ENCODE measurements at regions not wholly inside any gene's neighbourhood (a gene's known extent, or its start where the extent isn't known, plus 50 kb on each side); places are given as distances from the start of the nearest gene placed in this dataset.
"Not testable (repeated sequence)": the region's sequence is repeated elsewhere in the genome, so short reads cannot be mapped to it uniquely, and the experiment has no call there.

DNA sequence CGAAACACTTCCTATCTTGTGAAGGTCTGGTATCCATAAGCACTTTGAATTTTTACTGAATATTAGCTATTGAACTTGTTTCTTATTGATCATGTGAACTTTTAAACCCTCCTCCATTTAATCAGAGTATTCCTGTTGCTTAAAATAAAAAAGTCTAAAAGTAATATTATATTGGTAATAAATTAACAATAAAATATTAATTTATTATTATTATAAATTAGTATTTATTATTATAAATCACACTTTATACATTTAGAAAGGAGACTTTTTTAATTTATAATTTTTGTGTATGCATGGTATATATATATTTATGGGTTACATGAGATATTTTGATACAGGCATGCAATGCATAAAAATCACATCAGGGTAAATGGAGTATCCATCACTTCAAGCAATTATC is 295.4 kb upstream of the NETO1 start:
- no peak for DNase-seq

DNA sequence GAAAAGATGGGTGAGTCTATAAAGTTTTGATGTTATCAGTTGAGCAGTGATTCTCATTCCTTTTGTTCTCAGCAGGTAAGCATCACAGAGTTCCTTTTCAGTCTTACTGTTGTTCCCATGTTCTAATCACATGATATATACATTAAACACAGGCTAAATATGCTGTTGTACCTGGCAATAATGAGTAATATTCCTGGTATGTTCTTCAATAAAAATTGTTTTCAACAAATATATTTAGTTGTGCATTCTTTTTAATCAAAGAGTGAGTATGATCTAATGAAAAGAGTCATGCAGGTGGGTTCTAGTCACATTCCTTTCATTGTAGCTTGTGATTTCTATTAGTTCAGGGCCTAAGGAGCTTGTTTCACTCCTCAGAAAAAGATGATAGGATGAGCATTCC is 288.3 kb upstream of the NETO1 start:
- no peak for DNase-seq

DNA sequence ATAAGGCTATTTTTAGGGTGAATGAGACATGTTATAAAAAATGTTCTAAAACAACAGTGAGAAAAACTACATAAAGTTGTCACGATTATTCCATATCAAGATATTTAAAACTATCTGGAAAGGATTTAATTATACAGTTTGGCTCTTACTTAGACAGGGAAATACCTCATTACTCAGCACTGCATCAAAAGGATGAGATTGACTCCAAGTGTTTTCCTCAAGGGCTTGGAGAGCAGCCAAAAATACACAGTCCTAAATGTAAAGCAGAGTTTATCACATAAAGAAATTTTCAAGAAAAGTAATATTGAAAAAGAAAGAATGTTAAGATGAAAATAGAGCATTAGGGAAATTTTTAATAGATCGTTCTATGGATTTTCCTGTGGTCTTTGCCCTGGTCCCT is 285.5 kb upstream of the NETO1 start:
- DNase-seq = no peak

DNA sequence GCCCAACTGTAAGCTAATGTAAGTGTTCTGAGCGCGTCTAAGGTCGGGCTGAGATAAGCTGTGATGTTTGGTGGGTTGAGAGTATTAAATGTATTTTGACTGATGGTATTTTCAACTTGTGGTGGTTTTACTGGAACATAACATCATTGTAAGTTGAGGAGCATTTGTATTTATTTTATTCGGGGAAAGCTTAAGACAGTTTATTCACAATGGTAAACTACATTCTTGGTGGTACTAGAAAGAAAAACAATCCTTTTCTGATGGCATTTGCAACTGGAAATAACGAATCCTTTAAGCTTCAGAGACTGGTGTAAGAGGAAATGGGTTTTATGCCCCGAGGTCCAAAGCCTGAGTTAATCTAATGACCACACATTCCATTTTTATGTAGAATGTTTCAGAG is 283.3 kb upstream of the NETO1 start:
- DNase-seq = no peak

DNA sequence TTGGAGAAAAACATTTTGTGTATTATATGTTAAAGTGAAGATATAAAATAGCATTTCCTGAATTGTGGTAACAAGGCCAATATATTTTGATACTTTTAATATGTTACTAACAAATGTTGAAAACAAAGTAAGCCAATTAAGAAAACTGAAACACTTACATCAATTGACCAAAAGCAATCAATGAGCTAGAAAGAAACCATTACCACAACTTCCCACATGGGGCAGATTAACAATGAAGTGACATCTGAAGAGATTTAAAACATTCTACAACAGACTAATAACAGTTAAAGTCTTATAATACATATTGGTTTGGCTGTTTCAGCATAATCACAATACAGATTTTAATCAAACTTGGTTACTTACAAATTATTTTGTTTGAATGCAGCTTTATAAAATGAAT is 282.4 kb upstream of the NETO1 start:
- no peak for DNase-seq

DNA sequence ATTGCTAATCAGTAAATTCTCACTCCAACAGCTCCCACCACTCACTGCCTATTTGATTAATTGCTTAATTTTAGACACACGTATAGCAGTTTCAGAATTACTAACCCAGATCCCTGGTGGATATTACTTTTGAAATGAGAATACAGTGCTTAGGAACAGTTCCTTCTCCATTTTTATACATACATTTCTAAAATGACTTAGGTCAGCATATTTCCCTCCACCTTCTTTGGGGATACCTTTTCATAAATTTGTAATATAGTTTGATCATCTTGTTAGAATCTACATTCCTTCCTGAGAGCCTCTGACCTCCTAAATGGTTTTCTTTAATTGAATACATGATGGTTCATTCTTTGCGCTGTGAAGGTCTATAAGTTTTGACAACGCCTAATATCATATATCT is 279.8 kb upstream of the NETO1 start:
- no peak for DNase-seq

DNA sequence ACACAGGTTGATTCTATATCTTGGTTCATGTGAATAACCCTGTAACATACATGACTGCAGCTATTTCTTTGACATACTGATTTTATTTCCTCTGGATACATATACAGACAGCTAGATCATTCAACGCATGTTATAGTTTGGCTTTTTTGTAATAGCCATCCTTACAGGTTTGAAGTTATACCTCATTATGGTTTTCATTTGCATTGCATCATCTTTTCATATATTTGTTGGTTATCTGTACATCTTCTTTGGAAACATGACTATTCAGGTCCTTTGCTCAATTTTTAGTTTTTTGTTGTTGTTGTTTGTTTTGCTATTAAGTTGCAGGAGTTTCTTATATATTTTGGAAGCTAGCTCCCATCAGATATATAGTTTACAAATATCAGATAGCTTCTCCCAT is 276.2 kb upstream of the NETO1 start:
- no peak for DNase-seq

DNA sequence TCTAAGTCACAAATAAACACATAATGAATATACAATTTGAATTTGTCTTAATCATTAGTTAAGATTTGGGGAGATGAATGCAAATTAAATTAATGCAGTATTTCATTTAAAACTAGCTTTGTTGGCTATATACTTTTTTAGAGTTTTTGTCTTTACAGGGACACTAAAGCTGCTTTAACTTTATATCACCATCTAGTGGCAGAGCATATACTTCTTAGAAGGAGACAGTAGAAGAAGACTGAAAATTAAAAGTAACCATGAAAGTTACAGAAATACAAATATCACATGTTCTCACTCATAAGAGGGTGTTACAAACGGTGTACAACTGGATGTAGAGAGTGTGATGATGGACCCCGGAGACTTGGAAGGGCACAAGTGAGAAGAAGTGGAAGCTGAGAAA is 268.3 kb upstream of the NETO1 start:
- DNase-seq = no peak

DNA sequence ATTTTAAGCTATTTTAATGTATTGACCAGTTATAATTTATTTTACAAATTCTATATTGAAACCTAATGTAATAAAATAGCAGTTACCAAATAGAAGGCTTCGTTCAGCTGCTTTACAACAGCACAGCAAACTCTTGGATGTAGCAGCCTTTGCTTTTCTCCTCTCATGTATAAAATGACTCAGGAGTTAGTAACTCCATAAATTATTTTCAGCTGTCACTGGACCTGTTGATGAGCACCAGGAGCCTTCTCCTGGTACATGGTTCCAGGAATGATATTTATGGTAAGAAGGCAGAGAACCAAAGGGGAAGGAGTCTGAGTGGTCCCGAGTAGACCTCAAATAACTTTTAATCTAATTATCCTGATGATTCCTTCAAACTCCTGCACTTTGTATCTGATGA is 256.4 kb upstream of the NETO1 start:
- DNase-seq = no peak

DNA sequence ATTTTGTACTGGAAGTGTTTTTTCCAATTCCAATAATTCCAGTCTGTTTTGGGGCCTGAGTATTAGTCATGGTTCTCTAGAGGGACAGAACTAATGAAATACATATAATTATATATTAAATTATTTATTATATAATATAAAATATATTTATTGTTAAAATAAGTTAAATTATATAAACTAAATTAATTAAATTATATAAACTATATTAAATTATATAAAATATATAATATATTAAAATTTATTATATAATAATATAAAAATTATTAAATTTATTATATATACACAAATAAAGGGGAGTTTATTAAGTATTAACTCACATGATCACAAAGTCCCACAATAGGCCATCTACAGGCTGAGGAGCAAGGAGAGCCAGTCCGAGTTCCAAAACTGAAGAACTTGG is 253.4 kb upstream of the NETO1 start:
- DNase-seq = no peak

DNA sequence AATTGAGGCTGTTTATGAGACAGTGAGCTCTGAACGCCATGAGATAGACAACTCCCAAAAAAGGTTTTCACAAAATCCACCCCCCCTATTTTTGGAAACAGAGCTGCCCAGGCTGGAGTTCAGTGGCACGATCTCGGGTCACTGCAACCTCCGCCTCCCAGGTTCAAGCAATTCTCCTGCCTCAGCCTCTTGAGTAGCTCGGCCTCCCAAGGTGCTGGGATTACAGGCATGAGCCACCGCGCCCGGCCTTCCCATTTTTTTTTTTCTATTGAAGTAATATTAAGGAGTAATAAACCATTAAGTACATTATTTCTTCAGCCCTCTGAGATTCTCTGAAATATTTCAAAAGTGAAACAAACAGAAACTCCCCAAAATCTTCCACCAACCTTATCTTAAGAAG is 252.8 kb upstream of the NETO1 start:
- no peak for DNase-seq

DNA sequence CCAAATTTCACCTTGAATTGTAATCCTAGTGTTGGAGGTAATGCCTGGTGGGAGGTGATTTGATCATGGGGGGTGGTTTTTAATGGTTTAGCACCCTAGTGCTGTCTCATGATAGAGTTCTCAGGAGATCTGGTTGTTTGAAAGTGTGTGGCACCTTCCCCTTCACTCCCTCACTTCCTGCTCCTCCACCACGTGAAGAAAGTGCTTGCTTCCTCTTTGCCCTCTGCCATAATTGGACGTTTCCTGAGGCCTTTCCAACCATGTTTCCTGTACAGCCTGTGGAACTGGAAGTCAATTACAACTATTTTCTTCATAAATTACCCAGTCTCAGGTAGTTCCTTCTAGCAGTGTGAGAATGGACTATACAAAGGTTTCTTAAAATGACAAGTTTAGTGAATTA is 251.8 kb upstream of the NETO1 start:
- DNase-seq = no peak

DNA sequence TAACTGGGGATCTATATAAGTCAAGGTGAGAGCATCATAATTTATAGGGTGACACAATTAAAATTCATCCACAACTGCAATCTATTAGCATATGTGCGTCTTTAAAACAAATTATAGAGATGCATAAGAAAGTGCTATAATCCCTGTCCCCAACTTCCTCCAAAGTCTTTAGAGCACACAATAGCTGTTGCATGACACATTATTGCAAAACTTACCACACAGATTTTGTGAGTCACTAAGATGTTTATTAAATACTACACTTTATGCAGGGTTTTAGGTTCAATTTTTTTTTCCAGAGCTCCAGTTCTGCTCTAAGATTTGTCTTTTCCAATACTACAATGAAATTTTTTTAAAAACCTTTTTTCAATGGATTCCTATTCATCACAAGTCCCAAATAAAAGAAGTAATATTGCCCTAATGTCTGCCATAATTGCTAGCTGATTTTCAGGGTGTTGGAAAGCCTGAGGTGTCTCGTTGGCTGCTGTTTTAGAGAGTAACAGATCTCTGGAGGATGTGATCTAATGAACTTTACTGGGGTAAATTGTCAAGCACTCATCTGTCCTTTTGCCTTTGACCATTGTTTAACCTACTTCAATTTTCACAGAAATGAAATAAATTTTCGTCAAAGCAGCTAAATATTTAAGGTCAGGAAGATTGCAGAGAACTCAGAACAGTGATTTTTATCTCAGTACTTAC is 250.5 kb upstream of the NETO1 start:
- no peak for DNase-seq

DNA sequence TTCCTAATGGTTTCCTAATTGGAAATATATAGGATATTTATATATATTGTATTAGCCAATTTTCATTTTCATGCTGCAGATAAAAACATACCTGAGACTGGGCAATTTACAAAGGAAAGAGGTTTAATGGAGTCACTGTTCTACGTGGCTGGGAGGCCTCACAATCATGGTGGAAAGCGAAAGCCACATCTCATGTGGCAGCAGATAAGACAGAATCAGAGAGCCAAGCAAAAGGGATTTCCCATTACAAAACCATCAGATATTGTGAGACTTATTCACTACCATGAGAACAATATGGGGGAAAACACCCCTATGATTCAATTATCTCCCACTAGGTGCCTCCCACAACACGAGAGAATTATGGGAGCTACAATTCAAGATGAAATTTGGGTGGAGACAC is 242.5 kb upstream of the NETO1 start:
- DNase-seq = no peak

DNA sequence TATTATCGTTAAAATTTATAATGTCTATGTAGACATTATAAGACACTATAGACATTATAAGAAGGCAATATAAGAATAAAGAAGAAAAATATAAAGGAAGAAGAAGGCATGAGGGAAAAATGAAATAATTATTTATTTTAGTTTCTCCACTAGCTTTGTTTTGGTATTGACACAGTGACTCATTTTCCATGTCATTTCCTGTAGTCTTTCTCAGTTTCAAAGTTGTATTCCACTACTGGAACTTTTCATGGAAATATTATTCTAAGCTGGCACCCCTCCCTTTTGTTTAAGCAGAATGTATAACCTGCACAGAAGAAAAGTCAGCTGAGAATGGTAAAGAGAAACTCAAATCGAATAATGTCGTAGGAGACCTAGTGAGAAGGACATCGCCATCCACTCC is 234.2 kb upstream of the NETO1 start:
- DNase-seq = no peak

DNA sequence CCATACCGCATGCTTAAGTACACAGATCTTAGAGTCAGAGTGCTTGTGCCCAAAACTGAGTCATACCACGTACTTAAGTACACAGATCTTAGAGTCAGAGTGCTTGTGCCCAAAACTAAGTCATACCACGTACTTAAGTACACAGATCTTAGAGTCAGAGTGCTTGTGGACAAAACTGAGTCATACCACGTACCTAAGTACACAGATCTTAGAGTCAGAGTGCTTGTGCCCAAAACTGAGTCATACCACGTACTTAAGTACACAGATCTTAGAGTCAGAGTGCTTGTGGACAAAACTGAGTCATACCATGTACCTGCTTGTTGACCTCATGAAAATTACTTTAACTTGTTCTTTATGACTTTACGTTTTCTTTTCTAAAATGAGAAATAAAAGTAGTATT is 233.7 kb upstream of the NETO1 start:
- not testable (repeated sequence) for DNase-seq

DNA sequence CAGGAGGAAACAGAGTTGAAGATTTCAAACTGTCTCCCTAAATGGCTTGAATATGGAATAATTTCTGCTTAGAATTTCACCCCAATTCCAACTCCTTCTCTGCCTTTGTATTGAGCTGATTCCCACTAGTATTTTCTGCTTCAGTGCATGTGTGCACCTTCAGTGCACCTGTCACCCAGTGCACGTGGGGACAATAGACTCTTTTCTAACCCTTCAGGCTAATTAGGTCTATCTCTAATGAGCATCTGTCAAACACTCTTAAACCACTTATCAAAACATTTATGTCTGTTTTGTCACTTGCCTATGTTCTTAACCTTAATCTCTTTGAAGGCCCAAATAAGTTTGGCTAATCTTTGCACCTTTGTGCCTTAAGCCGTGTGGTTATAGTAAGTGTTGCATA is 232.0 kb upstream of the NETO1 start:
- no peak for DNase-seq

DNA sequence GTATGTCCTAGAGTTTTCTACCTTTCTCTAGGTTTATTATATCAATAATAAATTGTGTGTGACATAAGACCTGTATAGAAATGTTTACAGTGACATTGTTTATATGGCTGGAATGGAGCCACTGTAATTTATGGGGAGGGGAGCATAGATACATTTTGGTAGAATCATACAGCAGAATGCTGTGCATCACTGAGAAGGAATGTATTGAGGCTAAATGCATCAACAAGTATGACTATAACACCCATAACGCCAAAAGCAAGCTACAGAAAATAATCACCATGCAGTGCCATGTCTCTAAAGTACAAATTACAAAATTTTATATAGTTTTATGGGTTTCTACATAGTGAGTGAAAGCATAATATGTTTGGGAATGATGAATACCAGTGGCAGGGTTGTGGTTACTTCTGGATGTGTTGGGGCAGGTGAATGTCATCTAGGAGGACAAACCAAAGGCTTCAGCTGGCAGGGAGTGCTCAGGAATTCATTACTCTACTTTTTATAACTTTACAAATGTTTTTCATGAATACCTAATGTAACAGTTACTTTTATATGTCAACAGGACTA is 226.0 kb upstream of the NETO1 start:
- DNase-seq = no peak

DNA sequence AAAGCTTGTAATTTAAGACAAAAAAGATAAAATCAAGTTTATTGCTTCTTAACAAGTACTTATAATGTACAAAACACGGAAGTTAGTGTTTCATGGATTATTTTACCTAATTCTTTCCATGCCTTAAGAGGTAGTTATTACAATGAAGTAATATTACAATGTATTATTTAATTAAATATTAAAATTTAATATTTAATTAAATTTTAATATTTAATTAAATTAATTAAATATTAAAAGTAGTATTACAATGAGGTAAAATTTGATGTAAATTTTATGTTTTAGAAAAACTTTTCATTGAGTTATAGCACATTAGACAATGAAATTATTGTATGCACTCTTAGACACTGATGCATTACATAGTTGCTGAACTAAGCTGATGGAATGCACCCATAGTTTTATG is 220.7 kb upstream of the NETO1 start:
- no peak for DNase-seq

DNA sequence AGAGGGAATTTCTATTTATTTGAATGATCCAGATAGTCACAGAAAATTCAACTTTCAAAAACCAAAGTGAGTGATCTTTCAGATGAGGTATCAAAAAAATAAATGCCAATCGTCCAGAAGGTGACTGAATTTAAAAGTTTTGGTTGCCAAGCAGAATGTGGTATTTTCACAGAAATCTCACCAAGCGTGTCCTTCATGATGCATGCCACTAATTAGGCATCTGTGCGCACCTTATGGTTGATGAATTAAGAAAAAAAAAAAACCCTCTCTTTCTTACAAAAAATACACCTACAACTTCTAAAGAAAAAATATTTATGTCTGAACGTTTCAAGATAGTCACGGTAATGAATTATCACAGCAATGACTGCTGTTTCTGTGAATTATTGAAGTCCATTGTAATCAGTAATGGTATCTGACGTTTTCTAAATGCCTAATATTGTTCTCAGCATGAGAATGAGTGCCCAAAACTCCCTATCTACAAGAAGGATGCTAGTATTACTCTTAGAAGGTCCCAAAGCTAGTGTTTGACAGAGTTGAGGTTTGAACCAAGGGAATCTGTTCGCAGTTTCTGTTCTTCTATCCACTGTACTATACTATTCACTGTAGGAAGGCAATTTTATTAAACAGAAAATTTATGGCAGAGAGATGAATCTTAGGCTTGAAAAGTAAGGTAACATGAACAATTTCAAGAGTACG is 219.6 kb upstream of the NETO1 start:
- no peak for DNase-seq

DNA sequence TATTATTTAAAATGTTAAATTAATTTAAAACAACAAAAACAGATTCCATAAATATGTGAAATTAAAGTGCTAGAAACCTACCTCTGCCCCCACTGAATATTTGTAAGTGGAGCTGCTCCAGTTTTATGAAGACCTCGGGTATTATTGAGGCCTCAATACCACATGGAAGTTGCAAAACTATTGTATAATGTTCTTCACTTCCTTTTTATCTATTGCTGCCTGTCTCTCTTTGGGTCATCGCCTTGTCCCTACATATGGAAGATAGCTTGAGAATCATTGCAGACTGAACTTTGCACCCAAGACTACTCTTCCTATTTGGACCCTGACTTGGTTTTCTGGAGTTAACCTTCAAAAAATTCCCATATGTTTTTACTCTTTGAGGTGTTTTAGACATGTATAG is 212.1 kb upstream of the NETO1 start:
- DNase-seq = no peak

DNA sequence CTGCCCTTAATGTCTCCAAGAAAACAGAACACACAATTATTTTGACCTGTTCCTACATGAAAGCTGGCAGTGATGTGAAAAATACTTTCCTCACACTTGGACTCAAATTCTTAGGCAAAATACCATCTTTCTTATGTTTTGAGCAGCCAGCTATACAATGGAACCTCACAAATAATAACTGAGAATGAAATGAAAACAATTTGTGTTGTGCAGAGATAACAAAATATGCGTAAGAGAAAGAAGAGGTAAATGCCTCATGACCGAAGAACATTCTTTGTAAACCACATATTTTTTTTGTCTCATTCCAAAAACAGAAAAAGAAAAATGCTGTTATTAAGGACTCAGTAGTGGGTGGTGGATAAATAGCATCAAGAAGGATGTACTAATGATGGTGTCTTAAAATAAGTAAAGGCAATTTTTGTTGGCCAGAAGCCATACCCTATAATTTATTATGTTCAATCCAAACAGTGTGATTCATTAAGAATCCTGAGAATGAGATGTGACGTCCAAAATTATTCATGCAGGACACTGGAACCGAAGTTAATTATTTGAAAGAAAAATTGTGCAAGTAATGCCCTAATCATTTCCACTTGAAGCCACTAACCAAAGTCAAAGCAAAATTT is 193.0 kb upstream of the NETO1 start:
- no peak for DNase-seq

DNA sequence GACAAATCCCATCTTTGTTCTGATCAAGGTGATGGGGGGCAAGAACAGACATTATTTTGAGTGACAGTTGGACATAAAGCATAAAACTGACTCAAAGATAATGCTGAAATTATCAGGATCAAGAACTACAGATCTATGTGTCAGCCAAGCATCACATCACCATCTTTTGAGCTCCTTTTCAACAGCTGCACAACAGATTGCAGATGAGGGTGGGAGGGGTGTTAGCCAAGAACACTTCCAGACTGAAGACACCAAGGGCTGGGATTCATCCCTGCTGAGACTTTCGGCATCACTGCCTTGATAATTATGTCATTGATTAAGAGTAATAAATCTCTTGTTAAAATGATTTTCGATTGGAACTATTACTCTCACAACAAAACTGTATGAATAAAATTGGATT is 191.5 kb upstream of the NETO1 start:
- no peak for DNase-seq

DNA sequence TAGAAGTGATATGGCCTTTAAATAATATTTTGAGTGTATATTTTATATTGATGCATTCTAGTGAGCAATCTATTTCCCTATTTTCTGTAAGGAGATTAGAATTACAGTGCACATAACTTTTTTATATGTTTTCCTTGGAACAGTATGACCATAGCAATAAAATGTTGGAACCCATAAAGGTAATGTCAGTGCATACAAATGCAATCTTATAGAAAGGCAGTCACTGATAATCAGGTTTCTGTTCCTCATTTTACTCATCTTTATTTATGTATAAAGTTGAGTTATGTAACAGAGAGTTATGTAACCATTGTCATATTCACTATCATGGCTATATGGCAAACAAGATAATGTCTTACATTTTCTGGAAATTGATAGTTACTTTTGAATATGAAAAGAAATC is 179.9 kb upstream of the NETO1 start:
- no peak for DNase-seq

Measured in NCI-H1048 (cell line).